ENCODE measurements at regions not wholly inside any gene's neighbourhood (a gene's known extent, or its start where the extent isn't known, plus 50 kb on each side); places are given as distances from the start of the nearest gene placed in this dataset.
"Not testable (repeated sequence)": the region's sequence is repeated elsewhere in the genome, so short reads cannot be mapped to it uniquely, and the experiment has no call there.

GRCh38 chr6:44022671-44023352 lies 104.4 kb downstream of the MRPL14 start:
- 94% methylated on average over 14 of the region's 14 CpGs for WGBS
- peak; percentile 37 to 44 for DNase-seq (ENCODE audit: low spot score in 2 of 2)
- no peaks in the 10 kb centered on the region for H3K36me3 ChIP-seq
- peaks cover 8% of the 10 kb centered on the region for H3K4me1 ChIP-seq
- no peaks in the 10 kb centered on the region for H3K9me3 ChIP-seq
- H3K4me3 ChIP-seq, result no peak overlapping the region
- H3K27me3 ChIP-seq, result no peaks in the 10 kb centered on the region
- H3K27ac ChIP-seq, result no peak overlapping the region
- TF ChIP-seq POLR2AphosphoS5 (IDR thresholded peaks at IDR 0.05) (no peak), EP300 (IDR thresholded peaks at IDR 0.05) (no peak), POLR2A (IDR thresholded peaks at IDR 0.05) (no peak)
- TF ChIP-seq, protein P1, sequence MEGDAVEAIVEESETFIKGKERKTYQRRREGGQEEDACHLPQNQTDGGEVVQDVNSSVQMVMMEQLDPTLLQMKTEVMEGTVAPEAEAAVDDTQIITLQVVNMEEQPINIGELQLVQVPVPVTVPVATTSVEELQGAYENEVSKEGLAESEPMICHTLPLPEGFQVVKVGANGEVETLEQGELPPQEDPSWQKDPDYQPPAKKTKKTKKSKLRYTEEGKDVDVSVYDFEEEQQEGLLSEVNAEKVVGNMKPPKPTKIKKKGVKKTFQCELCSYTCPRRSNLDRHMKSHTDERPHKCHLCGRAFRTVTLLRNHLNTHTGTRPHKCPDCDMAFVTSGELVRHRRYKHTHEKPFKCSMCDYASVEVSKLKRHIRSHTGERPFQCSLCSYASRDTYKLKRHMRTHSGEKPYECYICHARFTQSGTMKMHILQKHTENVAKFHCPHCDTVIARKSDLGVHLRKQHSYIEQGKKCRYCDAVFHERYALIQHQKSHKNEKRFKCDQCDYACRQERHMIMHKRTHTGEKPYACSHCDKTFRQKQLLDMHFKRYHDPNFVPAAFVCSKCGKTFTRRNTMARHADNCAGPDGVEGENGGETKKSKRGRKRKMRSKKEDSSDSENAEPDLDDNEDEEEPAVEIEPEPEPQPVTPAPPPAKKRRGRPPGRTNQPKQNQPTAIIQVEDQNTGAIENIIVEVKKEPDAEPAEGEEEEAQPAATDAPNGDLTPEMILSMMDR (IDR thresholded peaks at IDR 0.05), result no peak

GRCh38 chr6:44022296-44022661 lies 105.0 kb downstream of the MRPL14 start:
- 69% methylated on average over 5 of the region's 7 CpGs for WGBS
- no peak overlapping the region for H3K27ac ChIP-seq
- DNase-seq (ENCODE audit: low spot score in 2 of 2), result peak in 1 of 2 donors; percentile 53

GRCh38 chr6:44021589-44022295 lies 105.5 kb downstream of the MRPL14 start:
- Histone ChIP-seq H3K9me3 (no peaks in the 10 kb centered on the region), H3K27me3 (no peaks in the 10 kb centered on the region), H3K4me3 (no peak overlapping the region), H3K36me3 (no peaks in the 10 kb centered on the region), H3K4me1 (peaks cover 8% of the 10 kb centered on the region), H3K27ac (no peak overlapping the region)
- WGBS, result 66% methylated on average over 8 of the region's 9 CpGs
- DNase-seq (ENCODE audit: low spot score in 2 of 2), result peak in 1 of 2 donors; percentile 52
- TF ChIP-seq EP300 (IDR thresholded peaks at IDR 0.05) (no peak), POLR2A (IDR thresholded peaks at IDR 0.05) (no peak), POLR2AphosphoS5 (IDR thresholded peaks at IDR 0.05) (no peak)
- TF ChIP-seq, protein P1 (IDR thresholded peaks at IDR 0.05), result no peak

More at GRCh38 chr6:44022296-44022661, 105.0 kb downstream of the MRPL14 start:
- H3K9me3 ChIP-seq, result no peaks in the 10 kb centered on the region
- peaks cover 8% of the 10 kb centered on the region for H3K4me1 ChIP-seq
- no peaks in the 10 kb centered on the region for H3K27me3 ChIP-seq
- H3K36me3 ChIP-seq, result no peaks in the 10 kb centered on the region
- no peak overlapping the region for H3K4me3 ChIP-seq
- TF ChIP-seq, protein P1 (IDR thresholded peaks at IDR 0.05), result no peak
- TF ChIP-seq POLR2AphosphoS5 (IDR thresholded peaks at IDR 0.05), result no peak
- TF ChIP-seq EP300 (IDR thresholded peaks at IDR 0.05), result no peak
- no peak for TF ChIP-seq POLR2A (IDR thresholded peaks at IDR 0.05)

DNA sequence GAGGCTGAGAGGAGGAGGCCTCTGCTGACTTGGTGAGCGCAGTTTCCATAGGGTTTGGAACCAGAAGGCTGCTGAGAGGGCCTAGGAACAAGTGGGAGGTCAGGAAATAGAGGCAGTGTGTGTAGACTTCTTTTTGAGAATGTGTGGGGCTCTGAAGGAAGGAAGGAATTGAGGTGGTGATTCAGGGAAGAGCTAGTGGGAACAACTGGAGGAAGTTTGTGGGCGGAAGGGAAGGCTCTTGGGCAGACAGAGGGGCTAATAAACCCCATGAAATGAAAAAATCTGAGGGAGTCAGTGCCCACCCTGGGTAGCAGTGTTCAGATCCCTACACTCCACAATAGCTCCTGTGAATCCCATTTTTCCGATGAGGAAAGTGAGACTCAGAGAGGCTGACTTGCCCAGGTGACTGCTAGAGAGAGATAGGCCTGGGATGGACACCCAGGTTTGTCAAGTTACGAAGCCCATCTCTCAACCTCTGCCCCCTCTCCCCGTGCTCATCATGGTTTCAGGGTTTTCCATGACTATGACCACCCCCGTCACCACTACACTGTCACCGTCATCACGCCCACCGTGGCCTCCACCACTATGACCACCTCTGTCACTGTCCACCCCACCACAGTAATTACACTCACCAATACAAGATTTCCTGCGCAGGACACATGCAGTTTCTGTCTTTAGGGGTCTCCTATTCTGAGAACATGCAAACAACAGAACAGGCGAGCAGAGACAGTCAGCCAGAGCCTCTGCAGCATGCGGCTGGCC lies 106.4 kb downstream of the MRPL14 start:
- no peaks in the 10 kb centered on the region for H3K27me3 ChIP-seq
- no peaks in the 10 kb centered on the region for H3K9me3 ChIP-seq
- no peak overlapping the region for H3K4me3 ChIP-seq
- H3K4me1 ChIP-seq, result peaks cover 8% of the 10 kb centered on the region
- WGBS, result 95% methylated on average over 12 of the region's 12 CpGs
- H3K36me3 ChIP-seq, result no peaks in the 10 kb centered on the region
- no peak for DNase-seq (ENCODE audit: low spot score in 2 of 2)
- no peak for TF ChIP-seq EP300 (IDR thresholded peaks at IDR 0.05)
- TF ChIP-seq, protein P1 (IDR thresholded peaks at IDR 0.05), result no peak
- no peak for TF ChIP-seq POLR2AphosphoS5 (IDR thresholded peaks at IDR 0.05)
- TF ChIP-seq POLR2A (IDR thresholded peaks at IDR 0.05), result no peak
- H3K27ac ChIP-seq, result no peak overlapping the region

DNA sequence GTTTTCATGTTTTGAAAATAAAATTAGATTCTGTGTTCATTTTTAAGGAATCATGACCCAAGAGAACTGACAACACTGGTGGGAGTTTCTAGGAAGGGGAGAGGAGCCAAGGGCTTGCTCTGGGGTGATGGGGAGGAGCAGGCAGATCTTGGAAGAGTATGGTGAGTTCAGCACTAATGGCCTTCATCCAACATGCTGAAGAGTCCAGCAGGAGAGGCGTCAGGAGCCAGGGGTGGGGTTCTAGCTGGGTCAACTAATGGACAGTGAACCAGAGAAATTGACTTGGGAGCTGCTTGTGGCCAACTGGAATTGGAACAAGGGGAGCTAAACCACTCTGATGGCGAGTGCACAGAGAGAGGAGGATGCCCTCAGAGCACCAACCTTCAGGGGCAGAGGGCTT lies 107.1 kb downstream of the MRPL14 start:
- Histone ChIP-seq H3K27me3 (no peaks in the 10 kb centered on the region), H3K36me3 (no peaks in the 10 kb centered on the region), H3K9me3 (no peaks in the 10 kb centered on the region), H3K27ac (no peak overlapping the region), H3K4me3 (no peak overlapping the region), H3K4me1 (peaks cover 8% of the 10 kb centered on the region)
- 55% methylated on average over 2 of the region's 2 CpGs for WGBS
- peak in 1 of 2 donors; percentile 49 for DNase-seq (ENCODE audit: low spot score in 2 of 2)
- no peak for TF ChIP-seq EP300 (IDR thresholded peaks at IDR 0.05)
- no peak for TF ChIP-seq POLR2AphosphoS5 (IDR thresholded peaks at IDR 0.05)
- TF ChIP-seq, protein P1 (IDR thresholded peaks at IDR 0.05), result no peak

DNA sequence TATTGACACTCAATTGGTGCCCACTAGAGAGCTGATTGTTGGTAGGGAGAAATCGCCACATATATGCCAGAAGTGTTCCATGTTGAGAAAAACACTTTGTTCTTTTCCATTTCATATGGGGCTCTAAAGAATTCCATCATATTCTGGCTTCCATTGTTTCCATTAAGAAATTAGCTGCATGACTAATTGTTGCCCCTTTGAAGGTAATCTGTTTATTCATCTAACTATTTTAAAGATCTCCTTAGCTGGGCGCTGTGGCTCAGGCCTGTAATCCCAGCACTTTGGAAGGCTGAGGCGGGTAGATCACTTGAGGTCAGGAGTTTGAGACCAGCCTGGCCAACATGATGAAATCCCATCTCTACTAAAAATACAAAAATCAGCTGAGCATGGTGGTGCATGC lies 109.9 kb downstream of the MRPL14 start:
- DNase-seq (ENCODE audit: low spot score in 2 of 2), result peak in 1 of 2 donors; percentile 9
- not testable (repeated sequence) for H3K27ac ChIP-seq, H3K27me3 ChIP-seq, H3K9me3 ChIP-seq, H3K36me3 ChIP-seq, H3K4me1 ChIP-seq, H3K4me3 ChIP-seq
- 98% methylated on average over 3 of the region's 3 CpGs for WGBS
